Prostate gland (tissue), 2 donors: ENCODE measurements at regions not wholly inside any gene's neighbourhood (a gene's known extent, or its start where the extent isn't known, plus 50 kb on each side); places are given as distances from the start of the nearest gene placed in this dataset.
"Not testable (repeated sequence)": the region's sequence is repeated elsewhere in the genome, so short reads cannot be mapped to it uniquely, and the experiment has no call there.

Experiments used
- DNase-seq: peaks from one replicate; pipeline ENCODE4 v3.0.0-alpha.2; 2019; ENCODE audit warnings: low spot score
- H3K27ac ChIP-seq, 2 donors: fragments of 200-600 bp; sonication (generic); 2 replicates each; pipeline ENCODE4 v1.5.1; 2017 to 2019
- H3K27me3 ChIP-seq: fragments of 200-600 bp; sonication (generic); replicated peaks from 2 replicates; pipeline ENCODE4 v1.5.1; 2019; ENCODE audit not compliant: insufficient read depth
- H3K36me3 ChIP-seq, 2 donors: fragments of 200-600 bp; sonication (generic); 1 replicate in 1 of 2; 2 replicates in 1 of 2; pipeline versions ENCODE4 v1.5.1 to v1.8.1; 2017 to 2019
- H3K4me1 ChIP-seq: fragments of 200-600 bp; sonication (generic); replicated peaks from 2 replicates; pipeline ENCODE4 v1.5.1; 2019
- H3K4me3 ChIP-seq, 2 donors: fragments of 200-600 bp; sonication (generic); 2 replicates each; pipeline ENCODE4 v1.5.1; 2017 to 2019
- H3K9me3 ChIP-seq: fragments of 200-600 bp; sonication (generic); 2 replicates; pipeline ENCODE4 v1.5.1; 2017
- POLR2A ChIP-seq: fragments of 450-650 bp; IDR thresholded peaks from one replicate; pipeline ENCODE4 v1.6.1; 2016; ENCODE audit warnings: antibody characterized with exemption, mild to moderate bottlenecking
- POLR2AphosphoS5 ChIP-seq: sonication (generic); formaldehyde crosslinking; IDR thresholded peaks from one replicate; pipeline ENCODE4 v1.6.1; 2017; ENCODE audit warnings: antibody characterized with exemption
- WGBS: methylation state at CpG from one replicate; pipeline ENCODE4 v1.1.5; 2018; 5-methylcytosine and 5-hydroxymethylcytosine counted together
- intact Hi-C: fragments of 100-400 bp; cut with DNase I; formaldehyde crosslinking; loops from one replicate; pipeline ENCODE4 v1.14.2; 2022
- TF ChIP-seq, protein P1 (sequence below), 4 experiments: fragments of 200-600 bp in 2 of 4; fragments of 450-650 bp in 2 of 4; sonication (generic) in 2 of 4; IDR thresholded peaks; 1 replicate in 3 of 4; 2 replicates in 1 of 4; pipeline ENCODE4 v1.5.1; 2016 to 2019; ENCODE audit warnings: antibody characterized with exemption in 4 of 4, mild to moderate bottlenecking in 2 of 4, moderate library complexity in 2 of 4

DNA sequence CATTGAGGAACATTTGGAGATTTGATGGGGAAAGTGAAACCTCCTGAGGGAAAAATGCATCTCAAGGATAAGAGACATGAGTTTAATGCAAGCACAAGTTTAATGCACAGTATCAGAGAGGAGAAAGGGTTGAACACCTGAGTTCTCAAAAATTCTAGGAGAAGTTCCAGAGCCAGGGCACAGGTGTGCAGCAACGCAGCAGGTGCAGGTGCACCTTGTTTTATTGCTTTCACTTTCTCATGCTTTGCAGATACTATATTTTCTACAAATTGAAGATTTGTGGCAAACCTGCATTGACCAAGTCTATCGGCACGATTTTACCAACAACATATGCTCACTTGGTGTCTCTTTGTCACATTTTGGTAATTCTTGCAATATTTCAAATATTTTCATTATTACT, 267.6 kb upstream of the HNRNPA3 start:
- WGBS, result 95% methylated on average over 3 of the region's 3 CpGs
- TF ChIP-seq POLR2AphosphoS5 (no peak), POLR2A (no peak)
- TF ChIP-seq, protein P1, sequence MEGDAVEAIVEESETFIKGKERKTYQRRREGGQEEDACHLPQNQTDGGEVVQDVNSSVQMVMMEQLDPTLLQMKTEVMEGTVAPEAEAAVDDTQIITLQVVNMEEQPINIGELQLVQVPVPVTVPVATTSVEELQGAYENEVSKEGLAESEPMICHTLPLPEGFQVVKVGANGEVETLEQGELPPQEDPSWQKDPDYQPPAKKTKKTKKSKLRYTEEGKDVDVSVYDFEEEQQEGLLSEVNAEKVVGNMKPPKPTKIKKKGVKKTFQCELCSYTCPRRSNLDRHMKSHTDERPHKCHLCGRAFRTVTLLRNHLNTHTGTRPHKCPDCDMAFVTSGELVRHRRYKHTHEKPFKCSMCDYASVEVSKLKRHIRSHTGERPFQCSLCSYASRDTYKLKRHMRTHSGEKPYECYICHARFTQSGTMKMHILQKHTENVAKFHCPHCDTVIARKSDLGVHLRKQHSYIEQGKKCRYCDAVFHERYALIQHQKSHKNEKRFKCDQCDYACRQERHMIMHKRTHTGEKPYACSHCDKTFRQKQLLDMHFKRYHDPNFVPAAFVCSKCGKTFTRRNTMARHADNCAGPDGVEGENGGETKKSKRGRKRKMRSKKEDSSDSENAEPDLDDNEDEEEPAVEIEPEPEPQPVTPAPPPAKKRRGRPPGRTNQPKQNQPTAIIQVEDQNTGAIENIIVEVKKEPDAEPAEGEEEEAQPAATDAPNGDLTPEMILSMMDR (IDR thresholded peaks at IDR 0.05), result no peak
- Histone ChIP-seq H3K27me3 (no peaks in the 10 kb centered on the region), H3K36me3 (no peaks in the 10 kb centered on the region), H3K4me1 (no peaks in the 10 kb centered on the region), H3K4me3 (no peak overlapping the region), H3K27ac (no peak overlapping the region), H3K9me3 (no peaks in the 10 kb centered on the region)
- intact Hi-C loops, result no loop called here
- no peak for DNase-seq

- DNase-seq, result no peak
- H3K27me3 ChIP-seq, result no peaks in the 10 kb centered on the region
- no peak overlapping the region for H3K4me3 ChIP-seq
- no peaks in the 10 kb centered on the region for H3K9me3 ChIP-seq
- no peak for TF ChIP-seq POLR2A
- no peak for TF ChIP-seq POLR2AphosphoS5
- no peaks in the 10 kb centered on the region for H3K36me3 ChIP-seq
- H3K27ac ChIP-seq, result no peak overlapping the region
- 68% methylated on average over 1 of the region's 1 CpG for WGBS
- H3K4me1 ChIP-seq, result no peaks in the 10 kb centered on the region
- intact Hi-C loops, result no loop called here
Measured at GRCh38 chr2:176947754-176948153, 264.8 kb upstream of the HNRNPA3 start.

GRCh38 chr2:176951218-176951617, 261.4 kb upstream of the HNRNPA3 start:
- H3K4me3 ChIP-seq, intact Hi-C loops: not testable (repeated sequence)
- 90% methylated on average over 3 of the region's 3 CpGs for WGBS

GRCh38 chr2:176956791-176957190, 255.8 kb upstream of the HNRNPA3 start:
- intact Hi-C loops, result no loop called here
- Histone ChIP-seq H3K36me3 (no peaks in the 10 kb centered on the region), H3K27me3 (peaks cover 2% of the 10 kb centered on the region), H3K9me3 (no peaks in the 10 kb centered on the region), H3K4me3 (no peak overlapping the region), H3K27ac (no peak overlapping the region), H3K4me1 (no peaks in the 10 kb centered on the region)
- DNase-seq, result no peak
- TF ChIP-seq, protein P1 (IDR thresholded peaks at IDR 0.05), result no peak
- TF ChIP-seq POLR2AphosphoS5 (no peak), POLR2A (no peak)
- 71% methylated on average over 2 of the region's 2 CpGs for WGBS

More at GRCh38 chr2:176951218-176951617, 261.4 kb upstream of the HNRNPA3 start:
- not testable (repeated sequence) for DNase-seq, H3K36me3 ChIP-seq, H3K9me3 ChIP-seq, H3K27me3 ChIP-seq, H3K4me1 ChIP-seq, H3K27ac ChIP-seq

DNA sequence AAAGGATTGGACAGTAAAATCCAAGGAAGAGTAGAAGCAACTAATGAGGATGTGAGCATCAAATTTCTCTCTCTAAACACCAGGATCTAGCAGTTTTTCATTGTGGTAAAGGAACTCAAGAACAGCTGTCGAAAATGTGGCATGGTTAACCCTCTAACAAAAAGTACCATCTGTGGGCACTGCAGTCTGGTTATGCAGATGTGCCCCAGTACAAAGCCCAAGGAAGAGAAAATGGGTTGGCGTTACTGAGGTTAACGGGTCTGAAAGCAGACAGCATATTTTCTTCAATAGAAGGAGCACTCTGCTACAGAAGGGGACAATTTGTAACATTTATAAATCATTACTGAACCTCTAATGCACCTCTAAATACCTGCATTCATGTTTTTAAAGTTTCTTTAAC, 253.0 kb upstream of the HNRNPA3 start:
- H3K36me3 ChIP-seq, result no peaks in the 10 kb centered on the region
- 78% methylated on average over 3 of the region's 3 CpGs for WGBS
- H3K27me3 ChIP-seq, result peaks cover 2% of the 10 kb centered on the region
- no peaks in the 10 kb centered on the region for H3K9me3 ChIP-seq
- no peak for TF ChIP-seq POLR2AphosphoS5
- TF ChIP-seq, protein P1 (IDR thresholded peaks at IDR 0.05), result no peak
- no peak for TF ChIP-seq POLR2A
- intact Hi-C loops, result no loop called here
- no peak overlapping the region for H3K4me3 ChIP-seq
- no peak overlapping the region for H3K27ac ChIP-seq
- H3K4me1 ChIP-seq, result no peaks in the 10 kb centered on the region
- no peak for DNase-seq

GRCh38 chr2:176960061-176960460, 252.5 kb upstream of the HNRNPA3 start:
- DNase-seq, result no peak
- Histone ChIP-seq H3K4me3 (no peak overlapping the region), H3K9me3 (no peaks in the 10 kb centered on the region), H3K27me3 (peaks cover 2% of the 10 kb centered on the region), H3K27ac (no peak overlapping the region), H3K36me3 (no peaks in the 10 kb centered on the region), H3K4me1 (no peaks in the 10 kb centered on the region)
- intact Hi-C loops, result no loop called here
- WGBS, result 58% methylated on average over 2 of the region's 2 CpGs
- TF ChIP-seq POLR2A, result no peak
- TF ChIP-seq, protein P1 (IDR thresholded peaks at IDR 0.05), result no peak
- TF ChIP-seq POLR2AphosphoS5, result no peak
